ENCODE measurements at regions not wholly inside any gene's neighbourhood (a gene's known extent, or its start where the extent isn't known, plus 50 kb on each side); places are given as distances from the start of the nearest gene placed in this dataset.

DNA sequence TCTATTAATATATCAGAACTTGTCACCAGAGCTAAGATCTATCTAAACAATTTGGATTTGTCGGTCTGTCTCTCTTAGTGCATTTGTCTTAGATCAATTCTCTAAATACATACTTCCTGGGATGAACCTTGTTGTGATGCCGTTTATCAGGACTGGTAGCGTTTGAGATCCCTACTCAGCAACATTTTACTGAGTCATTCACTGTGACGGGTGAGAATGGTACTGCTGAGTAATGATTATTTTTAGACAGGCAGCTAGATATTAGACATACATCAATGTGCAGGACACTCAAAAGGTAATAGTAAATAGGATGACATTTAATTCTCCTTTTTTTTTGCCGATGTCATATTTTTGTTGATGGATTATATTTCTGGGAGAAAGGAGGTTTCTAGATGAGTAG lies 209.0 kb downstream of the CSNK1G3 start (continued):
- TF ChIP-seq MYBL2 (IDR thresholded peaks at IDR 0.05; ENCODE audit: low read depth), result no peak
- no peak for TF ChIP-seq MYBL2 (CRISPR knock-in tag; IDR thresholded peaks at IDR 0.05; ENCODE audit: borderline replicate concordance)
- no peak for TF ChIP-seq ZNF184 (CRISPR knock-in tag; IDR thresholded peaks at IDR 0.05)
- no peak for TF ChIP-seq THRAP3 (IDR thresholded peaks at IDR 0.05; ENCODE audit: borderline replicate concordance)

DNA sequence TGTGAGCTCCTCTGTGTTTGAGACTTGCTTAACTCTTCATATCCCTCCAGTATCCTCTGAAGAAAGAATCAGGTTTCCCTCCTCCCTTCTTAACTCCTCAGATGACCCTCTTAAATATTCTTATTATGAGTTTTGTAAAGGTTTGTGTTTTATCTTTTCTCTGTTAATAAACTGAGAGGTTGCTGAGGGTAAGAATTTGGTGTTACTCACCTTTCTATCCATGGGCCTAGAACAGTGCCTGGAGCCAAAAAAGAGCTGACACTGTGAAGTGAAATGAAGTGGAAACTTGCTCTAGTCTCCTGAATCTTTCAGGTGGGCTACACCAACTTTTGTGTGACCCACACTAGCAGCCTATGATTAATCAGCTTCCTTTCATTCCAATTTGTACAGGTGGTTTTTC lies 208.4 kb downstream of the CSNK1G3 start:
- Histone ChIP-seq H4K20me1 (replicated peaks; ENCODE audit: control insufficient read depth, insufficient read depth, low read length) (no peaks in the 10 kb centered on the region), H3K4me1 (replicated peaks in 1 of 2; ENCODE audit: control insufficient read depth in 2 of 2, insufficient read depth in 2 of 2, low read length in 2 of 2) (no peaks in the 10 kb centered on the region), H3K79me2 (ENCODE audit: control insufficient read depth, insufficient read depth, low read length) (no peaks in the 10 kb centered on the region), H3K27me3 (ENCODE audit: control insufficient read depth in 2 of 2, insufficient read depth in 2 of 2, low read length in 2 of 2) (no peaks in the 10 kb centered on the region), H3K9me1 (ENCODE audit: control insufficient read depth, insufficient read depth, low read length) (no peaks in the 10 kb centered on the region), H3K9me3 (replicated peaks; ENCODE audit: control insufficient read depth, insufficient read depth, low read depth, low read length) (no peaks in the 10 kb centered on the region), H3K4me2 (ENCODE audit: insufficient read depth, low read length) (no peak overlapping the region), H3K27ac (ENCODE audit: extremely low read depth, low read depth, low read length) (no peak overlapping the region), H3K4me3 (no peak overlapping the region), H3K9ac (ENCODE audit: insufficient read depth in 1 of 2, low read depth in 2 of 2, low read length in 2 of 2) (no peak overlapping the region), H2AFZ (ENCODE audit: low read depth, low read length) (no peak overlapping the region), H3K36me3 (ENCODE audit: control insufficient read depth, insufficient read depth, low read length) (no peaks in the 10 kb centered on the region)
- TF ChIP-seq SREBF1 (IDR thresholded peaks at IDR 0.05; ENCODE audit: borderline replicate concordance, low read depth, low read length) (no peak), ZNF184 (CRISPR knock-in tag; IDR thresholded peaks at IDR 0.05) (peak; percentile 68; the same call in 1 of the 2 replicates), SMARCA5 (IDR thresholded peaks at IDR 0.05) (no peak), EGR1 (conservative IDR thresholded peaks at IDR 0.05) (no peak), ERF (CRISPR knock-in tag; IDR thresholded peaks at IDR 0.05) (no peak)
- TF ChIP-seq, protein P1, sequence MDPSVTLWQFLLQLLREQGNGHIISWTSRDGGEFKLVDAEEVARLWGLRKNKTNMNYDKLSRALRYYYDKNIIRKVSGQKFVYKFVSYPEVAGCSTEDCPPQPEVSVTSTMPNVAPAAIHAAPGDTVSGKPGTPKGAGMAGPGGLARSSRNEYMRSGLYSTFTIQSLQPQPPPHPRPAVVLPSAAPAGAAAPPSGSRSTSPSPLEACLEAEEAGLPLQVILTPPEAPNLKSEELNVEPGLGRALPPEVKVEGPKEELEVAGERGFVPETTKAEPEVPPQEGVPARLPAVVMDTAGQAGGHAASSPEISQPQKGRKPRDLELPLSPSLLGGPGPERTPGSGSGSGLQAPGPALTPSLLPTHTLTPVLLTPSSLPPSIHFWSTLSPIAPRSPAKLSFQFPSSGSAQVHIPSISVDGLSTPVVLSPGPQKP (CRISPR knock-in tag; IDR thresholded peaks at IDR 0.05), result no peak
- no peak for ATAC-seq
- no TSS peak for BruUV-seq (replicated peaks)
- no peak for DNase-seq (ENCODE audit: extremely low read depth in 1 of 4, low spot score in 3 of 4)
- ChIA-PET CTCF (ENCODE audit: low intra/inter-chr PET ratio) (no interaction called here), POLR2A (no interaction called here)
- in situ Hi-C loops (cut with MboI) (no loop called here), intact Hi-C loops (cut with micrococcal nuclease) (no loop called here)
- FAIRE-seq, result no peak

Measured in K562 (cell line).